WTC11 (cell line): ENCODE measurements at regions not wholly inside any gene's neighbourhood (a gene's known extent, or its start where the extent isn't known, plus 50 kb on each side); places are given as distances from the start of the nearest gene placed in this dataset.

ENCODE experiments used
- ATAC-seq: fragments of 200-7000 bp; cut with Tn5 transposase; 2 replicates; pipeline ENCODE4 v1.10.0; 2021; ENCODE audit warnings: mild to moderate bottlenecking, moderate library complexity
- CTCF ChIA-PET: fragments of 300-600 bp; sonication (Branson Sonifier 250); formaldehyde crosslinking; loops from one replicate; lab custom pipeline; 2021; ENCODE audit warnings: antibody characterized with exemption; lab: Charles Lee
- POLR2A ChIA-PET: fragments of 350-600 bp; sonication (Branson Sonifier 250); formaldehyde crosslinking; loops from one replicate; lab custom pipeline; 2021; ENCODE audit warnings: antibody characterized with exemption; lab: Charles Lee
- DNase-seq: peaks from one replicate; pipeline ENCODE4 v3.0.0; 2021; ENCODE audit warnings: low spot score
- H3K27ac Mint-ChIP-seq: 2 replicates; pipeline ENCODE4 v1.8.0; 2021; ENCODE audit warnings: mixed read lengths
- H3K27me3 Mint-ChIP-seq: 2 replicates; pipeline ENCODE4 v1.8.0; 2021; ENCODE audit warnings: low read depth, mild to moderate bottlenecking, moderate library complexity, mixed read lengths
- H3K36me3 Mint-ChIP-seq: 2 replicates; pipeline ENCODE4 v1.8.0; 2021; ENCODE audit warnings: mixed read lengths
- H3K4me1 Mint-ChIP-seq: 2 replicates; pipeline ENCODE4 v1.8.0; 2022; ENCODE audit warnings: mixed read lengths
- H3K4me3 Mint-ChIP-seq: 2 replicates; pipeline ENCODE4 v1.8.0; 2021; ENCODE audit warnings: mild to moderate bottlenecking, moderate library complexity, mixed read lengths
- H3K9me3 Mint-ChIP-seq: 2 replicates; pipeline ENCODE4 v1.8.0; 2021; ENCODE audit warnings: mixed read lengths
- AR ChIP-seq: fragments of 250-450 bp; sonication (Bioruptor Pico); IDR thresholded peaks from 2 replicates; pipeline ENCODE4 v1.9.0; 2021; ENCODE audit warnings: mild to moderate bottlenecking
- ATF2 ChIP-seq: sonication (generic); formaldehyde crosslinking; IDR thresholded peaks from 2 replicates; pipeline ENCODE4 v1.8.1; 2022; ENCODE audit warnings: low read depth, missing genetic modification reagents, borderline replicate concordance
- ATF3 ChIP-seq: sonication (generic); formaldehyde crosslinking; conservative IDR thresholded peaks from 2 replicates; pipeline ENCODE4 v1.8.1; 2022; ENCODE audit warnings: mild to moderate bottlenecking, missing genetic modification reagents
- E2F5 ChIP-seq: sonication (generic); formaldehyde crosslinking; IDR thresholded peaks from 2 replicates; pipeline ENCODE4 v1.8.1; 2022; ENCODE audit warnings: mild to moderate bottlenecking, moderate library complexity, missing genetic modification reagents
- ELF4 ChIP-seq: sonication (generic); formaldehyde crosslinking; IDR thresholded peaks from 2 replicates; pipeline ENCODE4 v1.8.1; 2022; ENCODE audit warnings: low read depth, mild to moderate bottlenecking, moderate library complexity, missing genetic modification reagents
- ERG ChIP-seq: fragments of 250-450 bp; sonication (Bioruptor Pico); IDR thresholded peaks from 2 replicates; pipeline ENCODE4 v1.8.0; 2021; ENCODE audit warnings: mild to moderate bottlenecking
- FOXK1 ChIP-seq: sonication (generic); formaldehyde crosslinking; IDR thresholded peaks from 2 replicates; pipeline ENCODE4 v1.8.0; 2022; ENCODE audit warnings: mild to moderate bottlenecking, moderate library complexity, missing genetic modification reagents
- GTF2I ChIP-seq: fragments of 250-450 bp; sonication (Bioruptor Pico); conservative IDR thresholded peaks from 2 replicates; pipeline ENCODE4 v1.4.0; 2021; ENCODE audit warnings: mild to moderate bottlenecking
- HMGXB4 ChIP-seq: sonication (generic); formaldehyde crosslinking; IDR thresholded peaks from 2 replicates; pipeline ENCODE4 v1.8.1; 2023; ENCODE audit warnings: mild to moderate bottlenecking, moderate library complexity, missing genetic modification reagents
- IRF1 ChIP-seq: sonication (generic); formaldehyde crosslinking; IDR thresholded peaks from 2 replicates; pipeline ENCODE4 v1.8.0; 2023; ENCODE audit warnings: missing genetic modification reagents
- MLX ChIP-seq: sonication (generic); formaldehyde crosslinking; IDR thresholded peaks from 2 replicates; pipeline ENCODE4 v1.8.1; 2023; ENCODE audit warnings: mild to moderate bottlenecking, missing genetic modification reagents, moderate library complexity
- MXD4 ChIP-seq: fragments of 250-450 bp; sonication (Bioruptor Pico); IDR thresholded peaks from 2 replicates; pipeline ENCODE4 v1.8.0; 2021; ENCODE audit warnings: mild to moderate bottlenecking, moderate library complexity, borderline replicate concordance
- NFE2L1 ChIP-seq: sonication (generic); formaldehyde crosslinking; IDR thresholded peaks from 2 replicates; pipeline ENCODE4 v1.8.1; 2023; ENCODE audit warnings: missing genetic modification reagents
- NR2C2 ChIP-seq: sonication (generic); formaldehyde crosslinking; IDR thresholded peaks from 2 replicates; pipeline ENCODE4 v1.8.0; 2022; ENCODE audit warnings: mild to moderate bottlenecking, missing genetic modification reagents
- PRRX2 ChIP-seq: fragments of 250-450 bp; sonication (Bioruptor Pico); IDR thresholded peaks from 2 replicates; pipeline ENCODE4 v1.8.0; 2021; ENCODE audit warnings: mild to moderate bottlenecking
- TEAD1 ChIP-seq: sonication (generic); formaldehyde crosslinking; IDR thresholded peaks from 2 replicates; pipeline ENCODE4 v1.8.0; 2022; ENCODE audit warnings: mild to moderate bottlenecking, missing genetic modification reagents
- USF1 ChIP-seq: sonication (generic); formaldehyde crosslinking; IDR thresholded peaks from 2 replicates; pipeline ENCODE4 v1.8.0; 2022; ENCODE audit warnings: mild to moderate bottlenecking, missing genetic modification reagents
- USF2 ChIP-seq: sonication (generic); formaldehyde crosslinking; IDR thresholded peaks from 2 replicates; pipeline ENCODE4 v1.8.1; 2023; ENCODE audit warnings: mild to moderate bottlenecking, missing genetic modification reagents, moderate library complexity
- ZMAT4 ChIP-seq: fragments of 250-450 bp; sonication (Bioruptor Pico); IDR thresholded peaks from 2 replicates; pipeline ENCODE4 v1.9.0; 2021; ENCODE audit warnings: mild to moderate bottlenecking
- ZNF232 ChIP-seq: sonication (generic); formaldehyde crosslinking; IDR thresholded peaks from 2 replicates; pipeline ENCODE4 v1.8.0; 2022; ENCODE audit warnings: mild to moderate bottlenecking, missing genetic modification reagents
- ZNF512 ChIP-seq: sonication (generic); formaldehyde crosslinking; IDR thresholded peaks from 2 replicates; pipeline ENCODE4 v1.8.1; 2022; ENCODE audit warnings: missing genetic modification reagents, borderline replicate concordance

- TF ChIP-seq AR (CRISPR knock-in tag) (no peak), ZNF512 (CRISPR knock-in tag) (no peak), ATF2 (CRISPR knock-in tag) (no peak), USF1 (CRISPR knock-in tag) (no peak)
These were observed 56.6 kb upstream of the BET1 start (continued) for GRCh38 chr7:94060752-94061151.

- Mint-ChIP-seq H3K27me3 (no peaks in the 10 kb centered on the region), H3K27ac (no peak overlapping the region), H3K4me1 (peaks cover 3% of the 10 kb centered on the region; the same call in 1 of the 2 replicates), H3K4me3 (no peak overlapping the region), H3K9me3 (0 out of 2 replicates have a peak, but pooled peaks cover 3% of the 10 kb centered on the region), H3K36me3 (no peaks in the 10 kb centered on the region)
- ATAC-seq (no peak), DNase-seq (no peak)
- CTCF ChIA-PET = no interaction called here
- POLR2A ChIA-PET = no interaction called here
- no peak for TF ChIP-seq ERG (CRISPR knock-in tag)
- no peak for TF ChIP-seq TEAD1
- TF ChIP-seq USF2 = no peak
- TF ChIP-seq PRRX2 = no peak
- TF ChIP-seq USF1 (CRISPR knock-in tag) = no peak
- TF ChIP-seq MLX (CRISPR knock-in tag) = no peak
- TF ChIP-seq IRF1 (CRISPR knock-in tag) = no peak
- no peak for TF ChIP-seq ZMAT4 (CRISPR knock-in tag)
- no peak for TF ChIP-seq E2F5 (CRISPR knock-in tag)
- TF ChIP-seq HMGXB4 = no peak
- TF ChIP-seq FOXK1 (CRISPR knock-in tag) = no peak
- no peak for TF ChIP-seq GTF2I (CRISPR knock-in tag)
- TF ChIP-seq MXD4 = no peak
- no peak for TF ChIP-seq NR2C2 (CRISPR knock-in tag)
- TF ChIP-seq NFE2L1 = no peak
- no peak for TF ChIP-seq ATF3 (CRISPR knock-in tag)
- TF ChIP-seq ELF4 = no peak
- no peak for TF ChIP-seq ZNF232 (CRISPR knock-in tag)
These were observed 57.2 kb upstream of the BET1 start for GRCh38 chr7:94061326-94061725.
